ENCODE measurements at regions not wholly inside any gene's neighbourhood (a gene's known extent, or its start where the extent isn't known, plus 50 kb on each side); places are given as distances from the start of the nearest gene placed in this dataset.
A peak's percentile ranks its signal among the peaks of the same experiment; 100 is the strongest.

DNA sequence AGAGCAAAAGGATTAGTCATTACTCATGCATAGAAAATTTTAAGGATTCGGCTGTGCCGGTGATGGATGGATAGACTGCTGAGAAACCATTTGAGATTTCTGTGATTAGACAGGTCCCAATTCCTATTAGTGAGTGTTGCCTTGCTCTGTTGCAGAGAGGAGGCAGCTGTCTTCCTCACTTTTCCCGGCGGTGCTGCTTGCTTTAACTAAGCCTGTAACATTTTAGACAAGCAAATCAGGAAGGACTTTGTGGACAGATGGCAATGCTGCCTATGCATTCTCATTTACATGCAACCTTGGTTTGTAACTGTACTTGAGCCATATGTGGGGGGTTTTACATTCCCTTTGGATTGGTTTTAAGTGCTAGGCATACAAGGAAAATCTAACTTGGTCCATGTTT lies 1176.3 kb downstream of the CDH18 start:
- no peak for DNase-seq

DNA sequence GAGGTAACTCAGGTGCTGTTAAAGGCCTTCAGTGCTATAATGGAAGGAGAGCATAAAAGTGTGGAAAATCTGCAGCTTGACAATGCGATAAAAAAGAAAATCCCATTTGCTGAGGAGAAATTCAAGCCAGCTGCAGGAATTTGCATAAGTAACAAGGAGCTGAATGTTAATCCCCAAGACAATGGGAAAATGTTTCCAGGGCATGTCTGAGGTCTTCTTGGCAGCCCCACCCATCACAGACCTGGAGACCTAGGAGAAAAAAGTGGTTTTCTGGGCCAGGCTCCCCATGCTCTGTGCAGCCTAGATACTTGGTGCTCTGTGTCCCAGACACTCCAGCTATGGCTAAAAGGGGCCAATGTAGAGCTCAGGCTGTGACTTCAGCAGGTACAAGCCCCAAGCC lies 1159.6 kb downstream of the CDH18 start:
- no peak for DNase-seq

DNA sequence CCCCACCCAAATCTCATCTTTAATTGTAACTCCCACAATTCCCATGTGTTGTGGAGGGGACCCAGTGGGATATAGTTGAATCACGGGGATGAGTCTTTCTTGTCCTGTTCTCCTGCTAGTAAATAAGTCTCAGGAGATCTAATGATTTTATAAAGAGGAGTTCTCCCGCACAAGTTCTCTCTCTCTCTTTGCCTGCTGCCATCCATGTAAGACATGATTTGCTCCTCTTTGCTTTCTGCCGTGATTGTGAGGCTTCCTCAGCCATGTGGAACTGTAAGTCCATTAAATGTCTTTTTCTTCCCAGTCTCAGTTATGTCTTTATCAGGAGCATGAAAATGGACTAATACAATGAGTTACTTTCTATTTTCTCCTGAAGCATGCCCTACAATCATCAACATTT lies 1158.5 kb downstream of the CDH18 start:
- no peak for DNase-seq

DNA sequence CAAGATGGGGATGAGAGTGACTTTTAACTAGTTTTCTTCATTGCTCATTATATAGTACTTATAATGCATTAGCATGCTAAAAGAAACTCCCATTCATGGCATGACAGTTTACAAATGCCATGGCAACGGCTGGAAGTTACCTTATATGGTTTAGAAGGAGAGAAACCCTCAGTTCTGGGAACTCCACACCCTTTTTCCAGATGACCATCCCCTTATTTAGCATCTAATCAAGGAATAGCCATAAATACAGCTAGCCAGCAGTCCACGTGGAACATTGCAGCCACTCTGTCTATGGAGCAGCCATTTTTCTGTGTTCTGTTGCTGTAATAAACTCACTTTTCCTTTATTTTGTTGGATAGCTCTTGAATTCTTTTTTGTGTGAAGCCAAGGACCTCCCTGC lies 1137.8 kb downstream of the CDH18 start:
- DNase-seq, result no peak

DNA sequence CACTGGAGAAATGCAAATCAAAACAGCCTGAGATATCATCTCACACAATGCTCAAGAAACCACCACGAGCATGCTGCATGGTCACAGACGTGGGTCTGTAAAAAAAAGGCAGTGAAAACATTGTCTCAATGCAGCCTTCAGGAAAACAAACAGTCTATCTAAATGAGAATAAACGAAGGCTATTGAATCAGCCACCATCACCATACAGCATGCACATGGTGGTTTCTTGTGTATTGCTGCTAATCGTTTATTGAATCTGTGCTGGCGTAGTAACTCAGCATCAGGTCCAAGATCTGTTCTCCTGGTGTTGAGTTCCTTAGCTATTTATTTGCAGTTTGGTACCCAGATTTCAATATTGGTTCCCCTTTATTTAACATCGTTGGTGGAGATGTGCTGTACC lies 1115.0 kb downstream of the CDH18 start:
- no peak for DNase-seq

DNA sequence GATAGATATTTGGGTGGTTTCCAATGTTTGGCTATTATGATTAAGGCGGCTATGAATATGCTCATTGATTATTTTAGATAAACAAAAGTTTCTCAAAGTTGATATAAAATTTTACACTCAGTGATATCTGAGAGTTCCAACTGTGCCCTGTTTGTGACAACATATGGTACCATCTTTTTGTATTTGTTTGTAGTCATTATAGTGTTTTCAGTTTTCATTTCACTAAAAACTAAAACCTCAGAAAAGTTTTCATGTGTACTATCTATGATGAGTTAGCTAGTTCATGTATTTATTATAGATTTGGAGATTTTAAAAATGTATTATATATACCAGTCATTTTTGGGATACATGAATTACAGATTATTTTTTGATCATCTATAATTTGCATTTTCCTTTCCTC lies 1111.4 kb downstream of the CDH18 start:
- no peak for DNase-seq

DNA sequence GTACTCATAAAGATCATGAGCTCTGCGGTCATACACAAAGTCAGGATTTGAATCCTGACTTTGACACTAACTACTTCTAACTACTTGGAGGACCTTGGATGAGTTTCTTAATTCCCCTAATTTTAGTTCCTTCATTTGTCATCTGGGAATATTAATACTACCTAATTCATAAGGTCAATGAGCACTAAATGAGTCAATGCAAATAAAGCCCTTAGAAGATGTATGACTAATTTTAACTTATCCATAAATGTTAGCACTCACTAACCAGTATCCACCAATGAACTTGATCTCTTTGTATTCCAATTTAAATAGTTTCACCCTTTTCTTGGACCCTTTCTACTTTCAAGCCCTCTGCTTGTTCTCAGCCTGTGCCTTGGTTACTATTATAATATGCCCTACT lies 1106.4 kb downstream of the CDH18 start:
- no peak for DNase-seq

DNA sequence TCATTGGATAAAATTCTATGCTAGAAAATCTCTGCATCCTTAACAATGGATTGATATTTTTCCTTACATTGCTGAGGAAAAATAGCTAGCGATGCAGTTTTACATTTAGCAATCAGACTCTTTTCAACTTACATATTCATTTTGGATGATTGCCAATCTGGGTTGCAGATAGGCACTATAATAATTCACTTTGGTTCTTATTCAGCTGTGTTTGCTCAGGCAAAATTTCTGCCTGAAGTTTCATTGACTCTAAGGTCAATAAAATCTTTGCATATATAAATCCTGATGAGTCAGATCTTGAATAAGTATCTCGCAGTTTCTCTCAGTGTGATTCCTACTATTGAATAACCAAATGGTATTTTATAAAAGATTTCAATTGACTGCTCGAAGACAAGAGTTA lies 1105.8 kb downstream of the CDH18 start:
- peak; percentile 55 to 63 for DNase-seq

DNA sequence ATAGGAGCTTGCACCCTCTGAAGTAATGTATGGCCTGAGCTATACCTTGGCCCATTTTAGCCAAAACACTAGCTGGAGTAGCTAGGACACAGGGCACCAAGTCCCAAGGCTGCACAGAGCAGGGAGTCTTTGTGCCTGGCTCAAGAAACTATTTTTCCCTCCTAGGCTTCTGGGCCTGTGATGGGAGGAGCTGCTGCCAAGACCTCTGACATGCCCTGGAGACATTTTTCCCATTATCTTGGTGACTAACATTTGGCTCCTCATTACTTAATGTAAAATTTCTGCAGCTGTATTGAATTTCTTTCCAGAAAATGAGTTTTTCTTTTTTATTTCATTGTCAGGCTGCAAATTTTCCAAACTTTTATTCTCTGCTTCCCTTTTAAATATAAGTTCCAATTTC lies 1099.2 kb downstream of the CDH18 start:
- DNase-seq, result no peak

DNA sequence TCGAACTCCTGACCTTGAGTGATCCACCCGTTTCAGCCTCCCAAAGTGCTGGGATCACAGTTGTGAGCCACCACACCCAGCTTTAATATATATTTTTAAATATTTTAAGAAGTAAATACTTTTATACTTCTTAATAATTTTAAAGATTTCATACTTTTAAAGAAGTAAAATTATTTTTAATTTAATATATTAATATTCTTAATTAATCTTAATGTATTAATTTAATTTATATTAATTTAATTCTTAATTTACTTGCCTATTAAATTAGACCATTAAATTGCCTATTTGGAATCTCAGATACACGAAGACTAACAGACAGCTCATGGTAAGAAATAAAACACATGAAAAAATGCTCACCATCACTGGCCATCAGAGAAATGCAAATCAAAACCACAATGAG lies 1087.4 kb downstream of the CDH18 start:
- no peak for DNase-seq

DNA sequence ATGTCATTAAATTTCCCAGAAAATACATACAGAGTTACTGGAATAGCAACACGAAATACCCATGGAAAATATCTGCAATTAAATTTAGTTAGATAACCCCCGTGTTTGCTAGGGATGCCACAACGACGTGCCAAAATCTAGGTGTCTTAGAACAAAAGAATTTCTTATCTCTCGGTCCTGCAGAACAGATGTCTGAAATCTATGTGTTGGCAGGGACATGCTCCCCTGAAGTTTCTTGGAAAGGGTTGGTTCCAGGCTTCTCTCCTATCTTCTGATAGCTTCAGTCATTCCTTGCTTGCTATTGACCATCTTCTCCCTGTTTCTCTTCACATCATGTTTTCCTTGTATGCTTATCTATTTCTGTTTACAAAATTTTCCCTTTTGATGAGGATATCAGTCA lies 1067.0 kb downstream of the CDH18 start:
- no peak for DNase-seq

DNA sequence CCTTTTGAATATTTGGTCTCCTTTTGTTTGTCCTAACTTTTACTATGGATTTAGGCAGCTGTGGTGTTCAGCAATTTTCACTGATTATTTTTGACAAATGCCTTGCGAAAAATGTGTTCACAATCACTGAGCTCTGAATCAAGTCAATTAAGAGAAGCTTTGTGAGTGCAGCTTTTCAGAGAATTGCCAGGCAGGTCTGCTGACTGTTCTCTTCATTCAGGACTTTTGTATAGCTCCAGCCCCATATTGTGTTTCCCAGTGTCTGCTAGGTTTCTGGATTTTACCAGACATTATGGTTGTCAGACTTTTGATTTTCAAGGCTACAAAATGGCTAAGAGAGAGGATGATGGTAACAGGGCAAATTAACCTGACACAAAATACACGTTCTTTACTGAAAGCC lies 1055.9 kb downstream of the CDH18 start:
- no peak for DNase-seq

DNA sequence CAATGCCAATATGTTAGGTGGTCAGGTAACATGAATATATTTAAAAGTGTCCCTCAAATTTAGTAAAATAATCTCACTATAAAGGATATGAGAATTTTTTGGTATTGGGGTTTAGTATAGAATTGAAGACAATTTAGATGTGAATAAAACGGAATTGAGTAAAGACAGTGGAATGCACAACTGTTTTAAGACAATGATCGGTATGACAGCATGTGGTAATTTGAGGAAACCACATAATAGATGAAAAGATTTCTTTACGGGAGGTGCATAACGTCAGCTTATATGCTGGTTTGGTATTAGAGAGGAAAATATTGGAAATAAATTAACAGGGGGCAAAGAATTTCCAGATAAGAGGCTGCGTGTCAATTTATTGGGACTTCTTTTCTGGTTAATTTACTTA lies 1043.2 kb downstream of the CDH18 start:
- DNase-seq, result no peak

DNA sequence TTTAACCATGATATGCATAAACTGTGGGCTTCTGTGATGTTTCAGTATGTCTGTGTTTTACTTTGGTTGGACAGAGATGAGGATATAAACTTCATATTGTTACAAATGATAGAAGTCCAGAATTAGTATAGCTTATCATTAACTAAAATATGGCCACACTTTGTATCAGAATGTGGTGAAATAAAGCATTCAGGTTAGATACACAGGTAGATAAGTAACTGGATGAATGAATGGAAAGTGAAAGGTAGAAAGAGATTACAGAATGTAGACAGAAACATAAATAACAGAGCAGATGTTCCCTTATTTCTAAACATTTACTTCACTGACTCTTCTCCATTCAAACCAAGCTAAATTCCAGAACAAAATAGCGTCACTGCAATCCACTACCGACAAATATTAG lies 1033.8 kb downstream of the CDH18 start:
- no peak for DNase-seq

DNA sequence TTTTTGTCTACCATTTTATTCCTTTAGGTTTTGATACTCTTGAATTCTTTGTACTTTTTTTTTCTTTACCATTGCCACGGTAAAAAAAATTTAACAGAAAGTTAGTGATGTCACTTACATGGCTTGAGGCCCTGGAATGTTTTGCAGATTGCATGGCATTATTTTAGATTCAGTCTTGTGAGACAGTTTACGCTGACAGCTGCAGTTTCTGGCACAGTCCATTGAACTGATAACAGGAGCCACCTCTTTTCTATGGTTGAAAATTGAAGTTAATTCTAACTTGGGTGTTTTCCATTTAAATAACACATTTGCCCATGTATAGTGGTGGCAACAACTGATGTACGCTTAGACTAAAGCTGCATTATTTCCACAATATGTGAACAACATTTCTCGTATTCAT lies 1028.5 kb downstream of the CDH18 start:
- no peak for DNase-seq

DNA sequence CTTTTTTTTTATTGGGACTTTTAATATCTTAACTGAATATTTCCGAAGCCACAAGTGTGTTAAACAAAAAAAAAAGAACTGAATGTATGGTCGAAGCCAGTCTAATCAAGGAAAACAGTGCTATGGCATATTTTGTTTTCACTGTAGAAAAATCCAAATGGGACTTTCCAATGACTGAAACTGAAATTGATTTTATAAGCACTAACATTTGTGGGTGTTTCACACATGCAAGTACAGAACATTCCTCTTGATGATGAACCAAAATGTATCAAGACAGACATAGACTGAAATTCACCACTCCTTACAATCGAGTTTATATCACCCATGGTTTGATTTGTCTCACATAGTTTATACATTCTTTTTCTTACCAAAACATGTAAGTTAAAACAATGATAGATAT lies 1026.8 kb downstream of the CDH18 start:
- no peak for DNase-seq

DNA sequence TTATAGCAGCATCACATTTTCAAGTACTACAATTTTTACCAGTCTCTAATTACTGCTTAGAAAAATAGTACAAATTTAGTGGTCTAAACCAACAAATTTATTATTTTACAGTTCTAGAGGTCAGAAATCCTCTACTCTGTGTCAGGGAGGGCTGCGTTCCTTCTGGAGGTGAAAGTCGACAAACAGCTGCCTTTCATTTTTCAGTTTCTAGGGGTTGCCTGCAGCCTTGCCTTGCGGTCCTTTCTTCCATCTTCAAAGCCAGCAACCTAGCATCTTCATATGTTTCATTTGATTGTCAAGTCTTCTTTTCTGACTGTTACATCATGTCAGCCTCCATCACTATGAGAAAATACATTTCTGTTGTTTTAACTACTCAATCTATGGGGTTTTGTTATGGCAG lies 1022.1 kb downstream of the CDH18 start:
- DNase-seq, result no peak

DNA sequence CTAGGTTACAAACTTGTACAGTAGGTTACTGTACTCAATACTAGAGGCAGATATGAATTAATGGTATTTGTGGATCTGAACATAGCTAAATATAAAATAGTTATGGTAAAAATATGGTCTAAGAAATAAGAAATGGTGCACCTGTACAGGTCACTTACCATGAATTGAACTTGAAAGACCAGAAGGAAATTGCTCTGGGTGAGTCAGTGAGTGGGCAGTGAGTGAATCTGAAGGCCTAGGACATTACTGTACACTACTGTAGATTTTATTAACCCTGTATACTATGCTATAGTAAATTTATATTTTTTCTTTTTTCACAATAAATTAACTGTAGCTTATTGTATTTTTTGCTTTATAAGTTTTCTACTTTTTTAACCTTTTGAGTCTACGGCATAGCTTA lies 1020.4 kb downstream of the CDH18 start:
- no peak for DNase-seq

DNA sequence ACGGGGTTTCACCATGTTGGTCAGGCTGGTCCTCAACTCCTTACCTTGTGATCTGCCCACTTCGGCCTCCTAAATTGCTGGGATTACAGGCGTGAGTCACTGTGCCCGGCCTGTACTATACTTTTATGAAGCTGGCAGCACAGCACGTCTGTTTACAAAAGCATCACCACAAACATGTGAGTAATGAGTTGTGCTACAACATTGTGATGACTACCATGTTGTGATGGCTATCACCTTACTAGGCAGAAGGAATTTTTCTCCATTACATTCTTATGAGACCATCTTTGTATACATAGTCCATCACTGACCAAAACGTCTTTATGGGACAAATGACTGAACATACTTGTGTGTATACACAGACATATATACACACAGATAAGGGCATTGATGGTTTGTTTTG lies 1019.0 kb downstream of the CDH18 start:
- no peak for DNase-seq

DNA sequence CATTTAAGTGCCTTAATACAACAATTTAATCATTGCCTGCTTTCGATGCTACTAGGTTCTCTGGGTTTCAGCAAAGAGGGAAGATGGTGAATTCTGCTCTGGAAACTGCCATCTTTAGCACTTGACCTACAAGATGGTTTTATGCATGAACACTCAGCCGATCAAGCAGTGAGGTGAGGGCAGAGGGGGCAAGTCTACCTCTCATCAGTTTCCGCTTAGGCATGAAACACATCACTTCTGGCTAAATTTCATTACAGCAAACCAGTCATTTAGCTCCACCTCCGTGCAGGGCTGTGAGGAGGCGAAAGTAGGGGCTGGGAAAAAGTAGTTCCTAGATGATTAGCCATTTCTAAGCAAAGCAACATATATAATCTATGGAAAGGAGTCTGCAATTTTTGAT lies 1018.0 kb downstream of the CDH18 start:
- no peak for DNase-seq

DNA sequence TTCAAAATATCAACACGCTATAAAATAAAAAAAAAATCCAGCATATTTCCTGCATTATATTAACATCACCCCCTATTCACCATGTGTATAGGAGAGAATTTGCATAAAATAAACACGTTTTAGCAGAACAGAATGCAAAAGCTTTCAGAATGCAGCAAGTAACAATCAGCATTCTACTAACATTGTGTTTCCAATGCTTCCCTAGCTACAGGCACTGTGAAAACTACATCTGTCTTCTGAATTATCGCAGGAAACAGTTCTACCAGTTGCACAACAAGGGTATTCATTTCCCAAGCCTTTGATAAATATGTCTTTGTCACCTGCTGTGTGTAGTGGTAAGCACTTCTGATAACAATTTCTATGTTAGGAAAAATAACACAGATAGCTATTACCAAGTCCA lies 1015.8 kb downstream of the CDH18 start:
- DNase-seq, result no peak

DNA sequence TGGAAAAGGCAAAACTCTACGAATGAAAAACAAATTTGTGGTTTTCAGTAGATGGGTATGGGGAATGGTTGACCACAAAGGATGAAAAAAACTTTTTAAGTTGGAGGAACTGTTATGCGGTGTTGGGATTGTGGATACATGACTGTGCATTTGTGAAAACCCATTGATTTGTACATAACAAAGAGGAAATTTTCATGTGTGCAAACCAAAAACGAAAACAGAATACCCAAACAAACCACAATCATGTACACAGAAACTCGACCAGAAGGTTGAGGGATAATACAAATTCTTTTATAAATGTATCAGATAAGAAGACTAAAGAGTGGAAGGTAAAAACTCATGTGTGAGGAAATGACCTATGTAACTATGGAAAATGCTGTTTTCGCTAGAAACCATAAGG lies 1012.4 kb downstream of the CDH18 start:
- no peak for DNase-seq

DNA sequence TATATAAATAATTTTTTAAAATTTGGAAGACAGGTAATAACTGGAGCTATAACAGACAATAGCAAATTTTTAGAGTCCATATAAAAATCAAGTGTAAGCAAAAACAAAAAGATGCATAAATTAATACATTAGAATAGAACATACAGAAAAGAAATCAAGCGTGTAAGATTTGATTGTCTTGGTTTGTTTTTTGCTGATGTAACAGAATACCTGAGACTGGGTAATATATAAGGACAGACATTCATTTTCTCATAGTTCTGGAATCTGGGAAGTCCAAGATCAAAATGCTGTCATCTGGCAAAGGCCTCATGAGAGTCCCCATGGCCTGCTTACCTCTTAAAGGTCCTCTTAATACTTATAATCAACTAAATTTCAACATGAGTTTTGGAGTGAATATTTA lies 1010.1 kb downstream of the CDH18 start:
- DNase-seq, result no peak

DNA sequence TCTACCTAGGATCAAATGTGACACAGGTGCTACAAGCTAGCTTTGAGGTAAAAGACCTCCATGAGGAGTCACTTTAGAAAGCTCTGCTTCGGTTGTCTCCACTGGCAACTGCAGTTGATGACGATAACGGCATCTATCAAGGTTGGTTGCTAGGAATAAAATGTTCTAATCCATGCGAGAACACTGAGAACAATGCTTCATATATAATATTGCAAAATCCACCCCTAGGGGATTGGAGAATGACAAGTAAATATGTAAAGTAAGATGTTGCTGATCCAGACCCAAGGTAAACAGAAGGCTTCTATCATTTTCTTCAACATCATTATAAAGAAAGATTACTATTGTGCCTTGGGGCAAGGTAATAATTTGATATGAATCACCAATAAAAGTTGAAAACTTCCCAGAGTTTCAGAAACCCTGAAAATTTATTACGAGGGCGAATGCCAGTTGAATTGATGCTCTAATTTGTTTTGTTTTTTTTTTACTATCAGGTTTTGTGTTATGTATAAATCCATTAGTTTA lies 1003.4 kb downstream of the CDH18 start:
- no peak for DNase-seq

DNA sequence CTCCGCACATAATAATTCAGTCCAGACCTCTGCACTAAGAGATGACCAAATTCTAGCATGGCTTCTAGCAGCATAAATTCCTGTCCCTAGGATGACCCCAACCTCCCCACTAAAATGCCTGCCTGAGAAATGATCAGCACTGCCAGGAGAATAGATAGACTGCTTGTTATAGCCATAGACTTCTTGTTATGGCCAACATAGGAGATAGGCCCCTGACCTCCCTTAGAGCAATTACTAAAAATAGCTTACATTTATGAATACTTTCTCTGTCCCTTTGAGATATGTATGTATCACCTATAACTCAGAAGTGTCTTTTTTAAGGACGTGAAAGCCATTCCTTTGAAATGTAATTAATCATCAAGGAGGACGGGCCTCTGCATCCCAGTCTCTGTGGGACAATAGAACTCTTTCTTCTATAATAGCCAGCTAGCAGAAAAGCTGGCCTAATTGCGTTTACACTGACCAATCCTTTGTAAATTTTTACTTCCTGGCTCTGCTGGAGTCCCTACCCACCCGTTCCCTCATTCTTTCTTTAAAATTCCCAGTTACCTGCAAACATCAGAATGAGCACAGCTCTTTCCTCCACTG lies 1002.7 kb downstream of the CDH18 start:
- peak in 1 of 2 experiments; percentile 10 for DNase-seq

DNA sequence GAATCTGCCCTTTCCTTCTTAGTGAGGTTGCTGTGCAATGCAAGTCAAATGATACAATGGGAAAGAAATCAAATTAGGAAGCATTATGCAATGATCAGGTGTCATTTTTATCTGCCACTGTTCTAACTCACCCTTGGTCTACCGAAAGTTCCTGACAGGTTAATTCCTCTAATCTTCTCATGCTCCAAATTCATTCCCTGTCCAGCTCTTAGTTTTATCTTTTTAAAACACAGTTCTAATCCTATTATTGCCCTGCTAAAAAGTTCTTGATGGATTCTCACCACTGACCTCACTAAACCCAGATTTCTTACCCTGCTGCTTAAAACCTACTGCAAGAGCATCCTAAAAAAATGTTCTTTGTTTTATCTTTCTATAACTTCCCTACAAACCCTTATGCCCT lies 1000.9 kb downstream of the CDH18 start:
- no peak for DNase-seq
